ENCODE measurements at regions not wholly inside any gene's neighbourhood (a gene's known extent, or its start where the extent isn't known, plus 50 kb on each side); places are given as distances from the start of the nearest gene placed in this dataset.

GRCh38 chr13:82370316-82370715 lies 1512.0 kb downstream of the SLITRK1 start:
- Histone ChIP-seq H3K27ac (replicated peaks) (no peak overlapping the region), H3K27me3 (ENCODE audit: insufficient read depth, poor library complexity, severe bottlenecking) (no peaks in the 10 kb centered on the region), H3K4me3 (replicated peaks; ENCODE audit: insufficient read depth, low read length) (no peak overlapping the region)
- no peak for DNase-seq (ENCODE audit: low read depth in 1 of 2, low spot score in 1 of 2)
- TF ChIP-seq SPI1 (IDR thresholded peaks at IDR 0.05; ENCODE audit: borderline replicate concordance, low read depth) (no peak), GABPA (IDR thresholded peaks at IDR 0.05; ENCODE audit: low read depth) (no peak), POLR2AphosphoS5 (IDR thresholded peaks at IDR 0.05; ENCODE audit: low read depth) (no peak)

GRCh38 chr13:82364525-82364924 lies 1517.7 kb downstream of the SLITRK1 start:
- DNase-seq (ENCODE audit: low read depth in 1 of 2, low spot score in 1 of 2) = no peak
- TF ChIP-seq CTCF (IDR thresholded peaks at IDR 0.05; ENCODE audit: insufficient read depth, low read length) (no peak), GABPA (IDR thresholded peaks at IDR 0.05; ENCODE audit: low read depth) (no peak), POLR2AphosphoS5 (IDR thresholded peaks at IDR 0.05; ENCODE audit: low read depth) (no peak), SPI1 (IDR thresholded peaks at IDR 0.05; ENCODE audit: borderline replicate concordance, low read depth) (no peak), REST (IDR thresholded peaks at IDR 0.05; ENCODE audit: insufficient replicate concordance, low read depth) (no peak)
- H3K27ac ChIP-seq (replicated peaks) = no peak overlapping the region
- no peak overlapping the region for H3K4me3 ChIP-seq (replicated peaks; ENCODE audit: insufficient read depth, low read length)
- H3K27me3 ChIP-seq (ENCODE audit: insufficient read depth, poor library complexity, severe bottlenecking) = no peaks in the 10 kb centered on the region

GRCh38 chr13:82358284-82358683 lies 1524.0 kb downstream of the SLITRK1 start:
- Histone ChIP-seq H3K27ac (replicated peaks) (no peak overlapping the region), H3K27me3 (ENCODE audit: insufficient read depth, poor library complexity, severe bottlenecking) (no peaks in the 10 kb centered on the region), H3K4me3 (replicated peaks; ENCODE audit: insufficient read depth, low read length) (no peak overlapping the region)
- no peak for TF ChIP-seq REST (IDR thresholded peaks at IDR 0.05; ENCODE audit: insufficient replicate concordance, low read depth)
- no peak for TF ChIP-seq POLR2AphosphoS5 (IDR thresholded peaks at IDR 0.05; ENCODE audit: low read depth)
- TF ChIP-seq GABPA (IDR thresholded peaks at IDR 0.05; ENCODE audit: low read depth) = no peak
- no peak for TF ChIP-seq CTCF (IDR thresholded peaks at IDR 0.05; ENCODE audit: insufficient read depth, low read length)
- TF ChIP-seq SPI1 (IDR thresholded peaks at IDR 0.05; ENCODE audit: borderline replicate concordance, low read depth) = no peak
- no peak for DNase-seq (ENCODE audit: low read depth in 1 of 2, low spot score in 1 of 2)

- Histone ChIP-seq H3K27ac (replicated peaks) (no peak overlapping the region), H3K27me3 (ENCODE audit: insufficient read depth, poor library complexity, severe bottlenecking) (no peaks in the 10 kb centered on the region), H3K4me3 (replicated peaks; ENCODE audit: insufficient read depth, low read length) (no peak overlapping the region)
- no peak for DNase-seq (ENCODE audit: low read depth in 1 of 2, low spot score in 1 of 2)
- TF ChIP-seq CTCF (IDR thresholded peaks at IDR 0.05; ENCODE audit: insufficient read depth, low read length) (no peak), POLR2AphosphoS5 (IDR thresholded peaks at IDR 0.05; ENCODE audit: low read depth) (no peak), GABPA (IDR thresholded peaks at IDR 0.05; ENCODE audit: low read depth) (no peak), SPI1 (IDR thresholded peaks at IDR 0.05; ENCODE audit: borderline replicate concordance, low read depth) (no peak), REST (IDR thresholded peaks at IDR 0.05; ENCODE audit: insufficient replicate concordance, low read depth) (no peak)
These were observed 1525.4 kb downstream of the SLITRK1 start for GRCh38 chr13:82356667-82357410.

All from HL-60 (cell line).